Psoas muscle (tissue), 7 donors: ENCODE measurements at regions not wholly inside any gene's neighbourhood (a gene's known extent, or its start where the extent isn't known, plus 50 kb on each side); places are given as distances from the start of the nearest gene placed in this dataset.

ENCODE experiments used
- ATAC-seq, 4 donors: fragments of 200-7000 bp; cut with Tn5 transposase; one replicate each; pipeline ENCODE4 v1.9.1; 2020; ENCODE audit warnings: moderate library complexity in 3 of 4, mild to moderate bottlenecking in 2 of 4
- DNase-seq, 2 donors: peaks; one replicate each; pipeline ENCODE4 v3.0.0-alpha.2; 2020
- H3K27ac ChIP-seq: fragments of 200-600 bp; one replicate; pipeline ENCODE4 v1.8.0; 2022
- H3K27me3 ChIP-seq, 3 donors: fragments of 200-600 bp in 1 of 3; one replicate each; pipeline versions ENCODE4 v1.6.1 to v1.8.0; 2013 to 2022; ENCODE audit warnings: low read length in 2 of 3, mild to moderate bottlenecking in 2 of 3, moderate library complexity in 1 of 3; ENCODE audit not compliant: insufficient read depth in 3 of 3
- H3K36me3 ChIP-seq, 2 donors: fragments of 200-600 bp in 1 of 2; one replicate each; pipeline versions ENCODE4 v1.6.1 to v1.8.0; 2013 to 2022; ENCODE audit warnings: low read depth in 1 of 2, mild to moderate bottlenecking in 1 of 2, moderate library complexity in 1 of 2; ENCODE audit not compliant: insufficient read depth in 1 of 2
- H3K4me1 ChIP-seq: fragments of 200-600 bp; one replicate; pipeline ENCODE4 v1.8.0; 2022
- H3K4me3 ChIP-seq: fragments of 200-600 bp; one replicate; pipeline ENCODE4 v1.8.0; 2022; ENCODE audit warnings: mild to moderate bottlenecking
- H3K9me3 ChIP-seq: fragments of 200-600 bp; one replicate; pipeline ENCODE4 v1.8.0; 2022
- CTCF ChIP-seq: fragments of 200-600 bp; IDR thresholded peaks from one replicate; pipeline ENCODE4 v1.8.0; 2022; ENCODE audit warnings: antibody characterized with exemption
- WGBS, 3 donors: extraction: QIAGEN DNeasy Blood & Tissue Kit; methylation state at CpG; one replicate each; pipeline versions ENCODE4 v1.1.6 to v1.1.7; 2013; 5-methylcytosine and 5-hydroxymethylcytosine counted together
- intact Hi-C, 2 donors: fragments of 100-400 bp; cut with DNase I; formaldehyde crosslinking; loops; one replicate each; pipeline versions ENCODE4 v1.11.0 to v1.14.2; 2022
- donor health status: healthy with polysubstance abuse.
- donor health status: DM: no; HTN: no; CAD: no; lungs with moderate emphysema.
- donor health status: Bipolar disorder and iron deficiency.
- donor health status: healthy.
- donor health status: DM: yes; HTN: yes; CAD: no.
- donor health status: DM: no; HTN: no; CAD: no.
- donor health status: DM: yes; HTN: yes; CAD: no.

DNA sequence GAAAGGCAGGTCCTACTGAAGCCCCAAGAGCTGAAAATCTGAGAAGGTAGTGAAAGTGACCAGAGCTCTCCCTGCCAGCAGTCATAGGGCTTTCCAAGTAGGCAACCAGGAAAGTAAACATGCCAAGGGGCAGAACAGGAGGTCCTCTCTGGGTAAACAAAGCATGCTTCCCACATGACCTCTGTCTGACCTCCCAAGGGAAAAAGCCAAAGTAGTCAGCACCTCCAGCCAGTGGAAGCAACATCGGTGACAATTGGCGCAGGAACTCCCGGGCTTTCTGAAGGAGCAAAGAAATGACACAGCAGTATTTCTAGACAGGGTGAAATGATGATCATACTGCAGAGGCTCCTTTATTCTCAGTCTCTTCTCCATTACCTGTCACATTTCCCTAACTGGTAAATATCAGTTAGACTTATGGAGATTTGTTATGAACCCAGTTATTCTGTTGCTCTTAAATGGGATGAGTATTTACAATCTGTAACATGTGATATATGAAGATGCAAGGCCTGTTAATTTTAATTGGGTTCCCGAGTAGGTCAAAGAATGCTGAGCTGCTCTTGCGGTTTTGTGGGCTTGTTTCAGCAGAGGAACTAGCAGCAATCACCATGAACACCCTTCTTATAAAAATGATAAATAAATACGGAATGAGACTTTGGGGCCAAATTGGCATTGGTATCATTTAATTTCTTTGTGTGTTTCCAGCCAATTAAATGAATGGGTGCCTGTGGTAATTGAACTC lies 321.0 kb downstream of the RND3 start:
- DNase-seq (no peak), ATAC-seq (peak in 1 of 4 donors; percentile 40)
- intact Hi-C loops, result no loop called here
- H3K27me3 ChIP-seq, result no peaks in the 10 kb centered on the region
- no peaks in the 10 kb centered on the region for H3K9me3 ChIP-seq
- H3K27ac ChIP-seq, result no peak overlapping the region
- no peaks in the 10 kb centered on the region for H3K36me3 ChIP-seq
- WGBS, 3 donors, result 46 to 69% (median 49%) methylated on average over 6 of the region's 6 CpGs
- TF ChIP-seq CTCF, result no peak
- no peaks in the 10 kb centered on the region for H3K4me1 ChIP-seq
- H3K4me3 ChIP-seq, result no peak overlapping the region

- DNase-seq (no peak), ATAC-seq (peak in 1 of 4 donors; percentile 12)
- TF ChIP-seq CTCF, result no peak
- Histone ChIP-seq H3K27ac (no peak overlapping the region), H3K4me1 (no peaks in the 10 kb centered on the region), H3K36me3 (no peaks in the 10 kb centered on the region), H3K9me3 (no peaks in the 10 kb centered on the region), H3K27me3 (no peaks in the 10 kb centered on the region), H3K4me3 (no peak overlapping the region)
- intact Hi-C loops, result no loop called here
- 26 to 63% (median 55%) methylated on average over 1 of the region's 1 CpG for WGBS, 3 donors
These were observed 321.5 kb downstream of the RND3 start for GRCh38 chr2:150165988-150166312.

GRCh38 chr2:150165442-150165841 lies 322.0 kb downstream of the RND3 start:
- DNase-seq, result no peak
- Histone ChIP-seq H3K27me3 (no peaks in the 10 kb centered on the region), H3K9me3 (no peaks in the 10 kb centered on the region), H3K4me1 (no peaks in the 10 kb centered on the region), H3K36me3 (no peaks in the 10 kb centered on the region), H3K27ac (no peak overlapping the region), H3K4me3 (no peak overlapping the region)
- TF ChIP-seq CTCF, result no peak
- no peak for ATAC-seq
- WGBS, 3 donors, result 48 to 70% (median 50%) methylated on average over 6 of the region's 6 CpGs
- intact Hi-C loops, result no loop called here

- no peak for ATAC-seq
- no peak overlapping the region for H3K4me3 ChIP-seq
- no peak overlapping the region for H3K27ac ChIP-seq
- DNase-seq, result no peak
- no peaks in the 10 kb centered on the region for H3K27me3 ChIP-seq
- no peaks in the 10 kb centered on the region for H3K4me1 ChIP-seq
- TF ChIP-seq CTCF, result no peak
- intact Hi-C loops, result no loop called here
- 56 to 68% (median 63%) methylated on average over 6 of the region's 6 CpGs for WGBS, 3 donors
- H3K9me3 ChIP-seq, result no peaks in the 10 kb centered on the region
- no peaks in the 10 kb centered on the region for H3K36me3 ChIP-seq
These were observed 325.1 kb downstream of the RND3 start for GRCh38 chr2:150162241-150162942.

DNA sequence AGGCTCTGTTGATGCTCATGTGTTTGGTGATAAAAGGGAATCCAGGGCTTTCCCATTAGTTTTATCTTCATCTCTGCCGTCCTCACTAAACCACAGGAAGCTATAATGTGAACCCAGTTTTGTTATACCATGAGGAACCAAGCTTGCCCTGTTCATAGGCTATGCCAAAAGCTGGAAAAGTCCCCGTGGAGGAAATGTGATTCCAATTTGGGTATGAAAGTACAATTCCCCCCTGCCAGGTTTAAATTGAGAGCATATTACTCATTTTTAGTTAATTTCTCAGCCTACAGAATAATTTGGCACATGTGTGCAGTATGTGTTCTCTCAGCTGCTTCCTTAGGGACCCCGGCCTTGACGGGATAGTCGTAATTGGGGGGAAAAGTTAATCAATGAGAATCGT lies 327.4 kb downstream of the RND3 start:
- Histone ChIP-seq H3K27me3 (no peaks in the 10 kb centered on the region), H3K4me3 (no peak overlapping the region), H3K27ac (no peak overlapping the region), H3K36me3 (no peaks in the 10 kb centered on the region), H3K4me1 (no peaks in the 10 kb centered on the region), H3K9me3 (no peaks in the 10 kb centered on the region)
- ATAC-seq, result no peak
- TF ChIP-seq CTCF, result no peak
- 60 to 74% (median 67%) methylated on average over 6 of the region's 6 CpGs for WGBS, 3 donors
- DNase-seq, result no peak
- intact Hi-C loops, result no loop called here
